Pancreas (tissue), 10 donors: ENCODE measurements at regions not wholly inside any gene's neighbourhood (a gene's known extent, or its start where the extent isn't known, plus 50 kb on each side); places are given as distances from the start of the nearest gene placed in this dataset.
A peak's percentile ranks its signal among the peaks of the same experiment; 100 is the strongest.

Experiments
- ATAC-seq, 4 donors: fragments of 200-7000 bp; cut with Tn5 transposase; one replicate each; pipeline versions ENCODE4 v1.8.0 to v1.9.1; 2020; ENCODE audit warnings: mild to moderate bottlenecking in 4 of 4, moderate library complexity in 4 of 4
- DNase-seq, 6 donors: peaks; one replicate each; pipeline ENCODE4 v3.0.0-alpha.2; 2020
- FAIRE-seq: peaks from 2 replicates; lab custom pipeline; 2012; peaks lifted over from hg19 to GRCh38; lab: Jason Lieb, UNC
- H3K27ac ChIP-seq, 4 donors: fragments of 200-600 bp; sonication (generic); 1 replicate in 3 of 4; 2 replicates in 1 of 4; pipeline versions ENCODE4 v1.5.0 to v1.8.0; 2020
- H3K27me3 ChIP-seq, 4 donors: fragments of 200-600 bp; one replicate each; pipeline ENCODE4 v1.8.0; 2021
- H3K36me3 ChIP-seq, 3 donors: fragments of 200-600 bp; sonication (generic) in 1 of 3; one replicate each; pipeline versions ENCODE4 v1.5.0 to v1.8.0; 2020 to 2021
- H3K4me1 ChIP-seq, 3 donors: fragments of 200-600 bp; one replicate each; pipeline ENCODE4 v1.8.0; 2021
- H3K4me3 ChIP-seq, 4 donors: fragments of 200-600 bp; sonication (generic) in 2 of 4; one replicate each; pipeline versions ENCODE4 v1.5.0 to v1.8.0; 2020 to 2021
- H3K9me3 ChIP-seq, 4 donors: fragments of 200-600 bp; one replicate each; pipeline ENCODE4 v1.8.0; 2021
- CTCF ChIP-seq, 4 donors: fragments of 200-600 bp; sonication (generic) in 3 of 4; IDR thresholded peaks; one replicate each; pipeline versions ENCODE4 v1.5.0 to v1.8.0; 2021; ENCODE audit warnings: antibody characterized with exemption in 4 of 4
- WGBS, 2 donors: extraction: QIAGEN DNeasy Blood & Tissue Kit; methylation state at CpG; one replicate each; pipeline ENCODE4 v1.1.7; 2013; 5-methylcytosine and 5-hydroxymethylcytosine counted together
- intact Hi-C, 3 donors: fragments of 100-400 bp; cut with DNase I; formaldehyde crosslinking; loops; one replicate each; pipeline versions ENCODE4 v1.11.1 to v1.14.2; 2022
- donor health status: healthy with polysubstance abuse.
- donor health status: DM: no; HTN: no; CAD: no; lungs with moderate emphysema.
- donor health status: DM: no; HTN: no; CAD: no.
- donor health status: control.
- donor health status: control.
- donor health status: Bipolar disorder and iron deficiency.
- donor health status: DM: yes; HTN: yes; CAD: no.
- donor health status: DM: no; HTN: no; CAD: no.
- donor health status: DM: no; HTN: no; CAD: no.
- donor health status: DM: yes; HTN: yes; CAD: no.

DNA sequence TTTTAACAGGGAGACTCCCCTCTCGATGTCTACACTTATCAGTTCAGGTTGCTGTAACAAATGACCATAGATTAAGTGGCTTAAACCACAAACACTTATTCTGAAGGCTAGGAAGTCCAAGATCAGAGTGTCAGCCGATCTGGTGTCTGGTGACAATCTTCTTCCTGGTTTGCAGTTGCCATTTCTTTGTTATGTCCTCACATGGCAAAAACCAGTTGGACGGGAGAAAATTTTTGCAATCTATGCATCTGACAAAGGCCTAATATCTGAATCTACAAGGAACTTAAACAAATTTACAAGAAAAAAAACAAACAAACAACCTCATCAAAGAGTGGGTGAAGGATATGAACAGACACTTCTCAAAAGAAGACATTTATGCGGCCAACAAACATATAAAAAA, 116.9 kb upstream of the FOXB1 start:
- 51 to 57% methylated on average over 4 of the region's 4 CpGs for WGBS, 2 donors
- no peaks in the 10 kb centered on the region for H3K27me3 ChIP-seq
- FAIRE-seq (no peak), ATAC-seq (no peak), DNase-seq (no peak)
- H3K36me3 ChIP-seq, result no peaks in the 10 kb centered on the region
- H3K9me3 ChIP-seq, result no peaks in the 10 kb centered on the region
- TF ChIP-seq CTCF (IDR thresholded peaks at IDR 0.05), result no peak
- H3K4me3 ChIP-seq, result no peak overlapping the region
- intact Hi-C loops, result no loop called here
- no peaks in the 10 kb centered on the region for H3K4me1 ChIP-seq
- H3K27ac ChIP-seq, result no peak overlapping the region

- intact Hi-C loops, result no loop called here
- no peak overlapping the region for H3K4me3 ChIP-seq
- ATAC-seq (no peak), DNase-seq (no peak), FAIRE-seq (no peak)
- H3K27ac ChIP-seq, result no peak overlapping the region
- no peak for TF ChIP-seq CTCF (IDR thresholded peaks at IDR 0.05)
- whole genome bisulfite sequencing, 2 donors, result 47 to 64% methylated on average over 3 of the region's 3 CpGs
- H3K27me3 ChIP-seq, result no peaks in the 10 kb centered on the region
- no peaks in the 10 kb centered on the region for H3K4me1 ChIP-seq
- H3K9me3 ChIP-seq, result no peaks in the 10 kb centered on the region
- no peaks in the 10 kb centered on the region for H3K36me3 ChIP-seq
Measured at GRCh38 chr15:59886441-59886840, 117.7 kb upstream of the FOXB1 start.

- Histone ChIP-seq H3K4me1 (no peaks in the 10 kb centered on the region), H3K27ac (no peak overlapping the region), H3K4me3 (no peak overlapping the region), H3K27me3 (no peaks in the 10 kb centered on the region), H3K36me3 (no peaks in the 10 kb centered on the region), H3K9me3 (no peaks in the 10 kb centered on the region)
- FAIRE-seq, result no peak
- intact Hi-C loops, result no loop called here
- DNase-seq, result peak in 1 of 6 donors; percentile 19
- no peak for TF ChIP-seq CTCF (IDR thresholded peaks at IDR 0.05)
- WGBS, 2 donors, result 2% methylated on average over 7 of the region's 7 CpGs
- peak in 1 of 4 donors; percentile 28 for ATAC-seq
Measured at GRCh38 chr15:59885832-59886231, 118.3 kb upstream of the FOXB1 start.

- Histone ChIP-seq H3K36me3 (no peaks in the 10 kb centered on the region), H3K4me3 (no peak overlapping the region), H3K27ac (no peak overlapping the region), H3K4me1 (no peaks in the 10 kb centered on the region), H3K9me3 (no peaks in the 10 kb centered on the region), H3K27me3 (peaks cover 0 to 12% (median 1%) of the 10 kb centered on the region in 4 donors)
- TF ChIP-seq CTCF (IDR thresholded peaks at IDR 0.05), result no peak
- no peak for DNase-seq
- no peak for ATAC-seq
- intact Hi-C loops, result no loop called here
- 55 to 72% methylated on average over 2 of the region's 2 CpGs for WGBS, 2 donors
- FAIRE-seq, result no peak
Measured at GRCh38 chr15:59879506-59880265, 124.4 kb upstream of the FOXB1 start.

DNA sequence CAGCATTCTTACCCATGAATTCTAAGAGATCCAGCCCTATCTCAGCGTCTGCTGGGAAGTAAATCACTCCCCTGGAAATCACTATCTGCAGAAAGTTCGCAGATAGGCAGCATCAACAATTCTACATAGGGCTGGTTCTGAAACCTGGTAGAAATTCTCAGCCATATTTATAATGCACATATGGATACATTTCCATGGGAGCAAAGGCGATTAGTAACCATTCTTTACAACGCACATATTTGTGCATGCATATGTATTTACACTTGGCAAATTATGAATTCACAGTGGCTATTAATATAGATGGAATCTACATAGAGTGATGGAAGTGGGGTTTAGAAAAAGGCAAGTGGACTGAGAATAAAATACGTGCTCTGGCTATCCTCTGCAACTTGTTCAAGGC, 128.0 kb upstream of the FOXB1 start:
- no peaks in the 10 kb centered on the region for H3K4me1 ChIP-seq
- FAIRE-seq (no peak), DNase-seq (no peak), ATAC-seq (no peak)
- peaks cover 0 to 17% (median 1%) of the 10 kb centered on the region in 4 donors for H3K27me3 ChIP-seq
- no peaks in the 10 kb centered on the region for H3K9me3 ChIP-seq
- no peak overlapping the region for H3K4me3 ChIP-seq
- WGBS, 2 donors, result 49 to 54% methylated on average over 5 of the region's 5 CpGs
- no peak overlapping the region for H3K27ac ChIP-seq
- intact Hi-C loops, result no loop called here
- H3K36me3 ChIP-seq, result no peaks in the 10 kb centered on the region
- TF ChIP-seq CTCF (IDR thresholded peaks at IDR 0.05), result no peak
